WERI-Rb-1 (cell line): ENCODE measurements at regions not wholly inside any gene's neighbourhood (a gene's known extent, or its start where the extent isn't known, plus 50 kb on each side); places are given as distances from the start of the nearest gene placed in this dataset.
A peak's percentile ranks its signal among the peaks of the same experiment; 100 is the strongest.

Source experiments
- DNase-seq: peaks from one replicate; pipeline ENCODE4 v3.0.0-alpha.2; 2020
- H3K27ac ChIP-seq: fragments of 250-450 bp; sonication (Bioruptor Pico); 2 replicates; pipeline ENCODE4 v1.5.1; 2020; ENCODE audit warnings: mild to moderate bottlenecking, moderate library complexity
- H3K27me3 ChIP-seq: fragments of 250-450 bp; sonication (Bioruptor Pico); 2 replicates; pipeline ENCODE4 v1.5.1; 2021; ENCODE audit warnings: mild to moderate bottlenecking, low read depth, moderate library complexity; ENCODE audit not compliant: insufficient read depth, severe bottlenecking
- H3K36me3 ChIP-seq: fragments of 250-450 bp; sonication (Bioruptor Pico); 2 replicates; pipeline ENCODE4 v1.5.1; 2020; ENCODE audit warnings: mild to moderate bottlenecking, moderate library complexity
- H3K4me3 ChIP-seq: 2 replicates; pipeline ENCODE4 v1.5.1; 2011; ENCODE audit warnings: low read depth, mild to moderate bottlenecking, control low read depth, low read length
- H3K9me3 ChIP-seq: fragments of 250-450 bp; sonication (Bioruptor Pico); 2 replicates; pipeline ENCODE4 v1.5.1; 2021; ENCODE audit warnings: mild to moderate bottlenecking, moderate library complexity; ENCODE audit not compliant: severe bottlenecking
- CTCF ChIP-seq: IDR thresholded peaks from 2 replicates; pipeline ENCODE4 v1.5.1; 2011; ENCODE audit warnings: low read depth, mild to moderate bottlenecking, control low read depth, inconsistent platforms, low read length

- Histone ChIP-seq H3K36me3 (no peaks in the 10 kb centered on the region), H3K9me3 (no peaks in the 10 kb centered on the region), H3K27me3 (no peaks in the 10 kb centered on the region), H3K4me3 (no peak overlapping the region), H3K27ac (no peak overlapping the region)
- DNase-seq = no peak
- TF ChIP-seq CTCF = no peak
Observed at GRCh38 chr12:66932126-66932525, 253.2 kb upstream of the GRIP1 start.

DNA sequence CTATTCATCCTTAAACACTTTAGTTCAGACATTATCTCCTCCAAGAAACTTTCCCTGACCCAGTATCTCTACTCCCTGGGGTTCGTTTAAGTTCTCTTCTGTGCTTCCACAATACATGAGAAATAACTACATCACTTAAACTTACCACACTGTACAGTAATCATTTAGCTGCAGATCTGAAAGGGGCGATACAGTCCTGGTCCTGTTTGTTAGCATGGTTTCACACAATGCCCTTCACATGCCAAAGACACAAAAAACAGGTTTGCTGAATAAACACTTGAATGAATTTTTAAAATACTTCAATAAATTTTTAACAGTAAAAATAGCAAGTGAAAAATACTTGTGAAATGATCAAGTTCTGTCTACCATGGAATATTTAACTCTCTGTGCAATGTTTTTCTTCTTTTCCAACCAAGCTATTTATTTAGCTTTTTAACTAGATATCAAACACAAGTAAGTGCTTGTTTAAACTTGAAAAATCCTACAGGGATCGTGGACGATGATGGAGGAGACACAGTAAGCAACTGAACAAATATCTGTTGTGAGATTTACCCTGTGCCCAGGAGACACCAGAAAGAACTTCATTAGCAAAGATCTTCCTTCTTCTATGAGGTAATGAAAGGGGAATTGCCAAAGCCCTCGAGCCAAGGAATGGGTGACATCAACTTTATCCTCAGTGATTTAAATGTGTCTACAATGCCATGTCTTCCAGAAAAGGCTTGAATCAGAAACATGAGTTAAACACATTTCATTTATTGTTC is 255.6 kb upstream of the GRIP1 start:
- Histone ChIP-seq H3K4me3 (no peak overlapping the region), H3K27ac (no peak overlapping the region), H3K36me3 (no peaks in the 10 kb centered on the region), H3K27me3 (no peaks in the 10 kb centered on the region), H3K9me3 (no peaks in the 10 kb centered on the region)
- TF ChIP-seq CTCF = no peak
- no peak for DNase-seq

DNA sequence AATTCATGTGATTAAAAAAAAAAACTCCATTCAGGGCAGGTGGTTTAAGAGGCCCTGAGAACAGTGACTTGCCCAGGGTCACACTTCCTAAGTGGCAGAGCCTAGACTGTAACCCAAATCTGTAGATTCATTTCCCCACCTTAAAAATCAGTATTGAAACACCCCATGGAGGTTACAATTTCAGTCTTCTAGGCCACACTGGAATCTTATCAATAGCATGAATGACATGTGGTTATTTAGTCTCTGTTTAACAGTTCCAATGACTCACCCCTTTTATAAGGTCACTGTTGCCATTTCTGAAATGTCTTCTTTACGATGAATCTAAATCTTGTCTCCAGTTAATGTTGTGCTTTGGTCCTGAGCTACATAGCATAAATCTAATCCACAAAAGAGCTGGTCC is 262.3 kb upstream of the GRIP1 start:
- Histone ChIP-seq H3K36me3 (no peaks in the 10 kb centered on the region), H3K9me3 (no peaks in the 10 kb centered on the region), H3K27me3 (no peaks in the 10 kb centered on the region), H3K27ac (no peak overlapping the region), H3K4me3 (no peak overlapping the region)
- no peak for DNase-seq
- no peak for TF ChIP-seq CTCF

DNA sequence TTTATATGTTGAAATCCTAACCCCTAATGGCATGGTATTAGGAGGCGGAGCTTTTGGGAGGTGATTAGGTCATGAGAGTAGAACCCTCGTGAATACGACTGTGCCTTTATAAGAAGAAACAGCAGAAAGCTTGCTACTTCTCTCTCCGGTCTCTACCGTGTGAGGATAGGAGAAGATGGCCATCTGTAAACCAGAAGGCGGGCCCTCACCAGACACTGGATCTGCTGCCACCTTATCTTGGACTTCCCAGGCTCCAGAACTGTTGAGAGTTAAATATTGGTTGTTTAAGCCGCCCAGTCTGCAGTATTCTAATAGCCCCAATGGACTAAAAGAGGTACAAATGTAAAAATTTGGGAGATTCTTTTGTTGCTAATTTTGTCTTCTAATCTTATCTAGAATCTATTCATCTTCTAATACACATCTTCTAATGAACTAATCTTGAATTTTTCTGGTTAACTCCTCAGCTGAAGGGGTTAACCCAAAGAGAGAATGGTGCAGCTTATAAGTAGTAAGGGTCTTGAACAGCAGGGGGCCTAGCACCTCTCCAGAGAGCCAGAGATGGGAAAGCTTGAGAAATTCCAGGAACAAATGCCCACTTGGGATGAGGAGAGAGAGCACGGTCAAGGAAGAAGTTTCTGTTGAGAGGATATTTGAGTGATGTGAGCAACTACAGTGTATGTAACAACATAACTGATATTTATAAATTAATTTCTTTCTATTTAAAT is 264.0 kb upstream of the GRIP1 start:
- Histone ChIP-seq H3K4me3 (no peak overlapping the region), H3K27ac (no peak overlapping the region), H3K36me3 (no peaks in the 10 kb centered on the region), H3K27me3 (no peaks in the 10 kb centered on the region), H3K9me3 (no peaks in the 10 kb centered on the region)
- TF ChIP-seq CTCF = 0 out of 2 replicates have a peak, but pooled peaks have one; percentile 6
- DNase-seq = peak; percentile 11

- Histone ChIP-seq H3K27me3 (no peaks in the 10 kb centered on the region), H3K9me3 (no peaks in the 10 kb centered on the region), H3K27ac (no peak overlapping the region), H3K36me3 (no peaks in the 10 kb centered on the region), H3K4me3 (no peak overlapping the region)
- TF ChIP-seq CTCF = no peak
- no peak for DNase-seq
Observed at GRCh38 chr12:66944365-66944764, 265.5 kb upstream of the GRIP1 start.
